Kidney (tissue), 13 donors: ENCODE measurements at regions not wholly inside any gene's neighbourhood (a gene's known extent, or its start where the extent isn't known, plus 50 kb on each side); places are given as distances from the start of the nearest gene placed in this dataset.

Source experiments
- DNase-seq, 5 donors: peaks; one replicate each; pipeline ENCODE4 v3.0.0-alpha.2; 2013 to 2020
- FAIRE-seq: peaks from 2 replicates; lab custom pipeline; 2012; peaks lifted over from hg19 to GRCh38; lab: Jason Lieb, UNC
- H3K27ac ChIP-seq, 2 donors: one replicate each; pipeline ENCODE4 v1.7.0; 2013; ENCODE audit warnings: low read depth in 2 of 2, low read length in 2 of 2, inconsistent platforms in 1 of 2
- H3K27me3 ChIP-seq: one replicate; pipeline ENCODE4 v1.7.1; 2013; ENCODE audit warnings: low read length, inconsistent platforms; ENCODE audit not compliant: control insufficient read depth, insufficient read depth
- H3K36me3 ChIP-seq, 3 donors: one replicate each; pipeline versions ENCODE4 v1.7.0 to v1.7.1; 2013; ENCODE audit warnings: low read length in 3 of 3, control low read depth in 1 of 3, inconsistent platforms in 1 of 3; ENCODE audit not compliant: insufficient read depth in 3 of 3, control insufficient read depth in 2 of 3
- H3K4me1 ChIP-seq, 3 donors: one replicate each; pipeline versions ENCODE4 v1.7.0 to v1.7.1; 2013; ENCODE audit warnings: low read length in 3 of 3, inconsistent platforms in 1 of 3, low read depth in 1 of 3; ENCODE audit not compliant: control insufficient read depth in 2 of 3, insufficient read depth in 2 of 3
- H3K4me3 ChIP-seq, 3 donors: one replicate each; pipeline versions ENCODE4 v1.7.0 to v1.8.1; 2013; ENCODE audit warnings: low read length in 3 of 3, control low read depth in 1 of 3, inconsistent platforms in 1 of 3
- H3K9ac ChIP-seq, 3 donors: one replicate each; pipeline versions ENCODE4 v1.7.0 to v1.7.1; 2013; ENCODE audit warnings: low read length in 3 of 3, control low read depth in 1 of 3, inconsistent platforms in 1 of 3
- H3K9me3 ChIP-seq, 3 donors: one replicate each; pipeline versions ENCODE4 v1.7.0 to v1.7.1; 2013; ENCODE audit warnings: low read length in 3 of 3, control low read depth in 1 of 3, inconsistent platforms in 1 of 3; ENCODE audit not compliant: control insufficient read depth in 2 of 3, insufficient read depth in 1 of 3
- intact Hi-C: fragments of 100-400 bp; cut with DNase I; formaldehyde crosslinking; loops from one replicate; pipeline ENCODE4 v1.11.1; 2022
- TF ChIP-seq, protein P1 (sequence below): IDR thresholded peaks from 3 replicates; pipeline ENCODE4 v1.5.1; 2012; ENCODE audit warnings: mild to moderate bottlenecking, moderate library complexity, borderline replicate concordance; ENCODE audit not compliant: insufficient read depth; ENCODE audit errors: extremely low read depth
- donor health status: control.
- donor health status: control.
- donor health status: control.
- donor health status: control.
- donor health status: control.
- donor health status: DM: yes; HTN: yes; CAD: no.
- donor health status: Normal renal cell carcinoma (clear cell type).

- DNase-seq = no peak
- intact Hi-C loops = no loop called here
- no peak for FAIRE-seq
- Histone ChIP-seq H3K4me1 (no peaks in the 10 kb centered on the region), H3K4me3 (no peak overlapping the region), H3K27me3 (no peaks in the 10 kb centered on the region), H3K9ac (no peak overlapping the region), H3K36me3 (no peaks in the 10 kb centered on the region), H3K27ac (no peak overlapping the region), H3K9me3 (no peaks in the 10 kb centered on the region)
- TF ChIP-seq, protein P1, sequence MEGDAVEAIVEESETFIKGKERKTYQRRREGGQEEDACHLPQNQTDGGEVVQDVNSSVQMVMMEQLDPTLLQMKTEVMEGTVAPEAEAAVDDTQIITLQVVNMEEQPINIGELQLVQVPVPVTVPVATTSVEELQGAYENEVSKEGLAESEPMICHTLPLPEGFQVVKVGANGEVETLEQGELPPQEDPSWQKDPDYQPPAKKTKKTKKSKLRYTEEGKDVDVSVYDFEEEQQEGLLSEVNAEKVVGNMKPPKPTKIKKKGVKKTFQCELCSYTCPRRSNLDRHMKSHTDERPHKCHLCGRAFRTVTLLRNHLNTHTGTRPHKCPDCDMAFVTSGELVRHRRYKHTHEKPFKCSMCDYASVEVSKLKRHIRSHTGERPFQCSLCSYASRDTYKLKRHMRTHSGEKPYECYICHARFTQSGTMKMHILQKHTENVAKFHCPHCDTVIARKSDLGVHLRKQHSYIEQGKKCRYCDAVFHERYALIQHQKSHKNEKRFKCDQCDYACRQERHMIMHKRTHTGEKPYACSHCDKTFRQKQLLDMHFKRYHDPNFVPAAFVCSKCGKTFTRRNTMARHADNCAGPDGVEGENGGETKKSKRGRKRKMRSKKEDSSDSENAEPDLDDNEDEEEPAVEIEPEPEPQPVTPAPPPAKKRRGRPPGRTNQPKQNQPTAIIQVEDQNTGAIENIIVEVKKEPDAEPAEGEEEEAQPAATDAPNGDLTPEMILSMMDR = no peak
These were observed 1194.9 kb downstream of the BRD1 start for GRCh38 chr22:48632646-48633246.

GRCh38 chr22:48631288-48631863 lies 1196.3 kb downstream of the BRD1 start:
- FAIRE-seq (no peak), DNase-seq (no peak)
- Histone ChIP-seq H3K36me3 (no peaks in the 10 kb centered on the region), H3K27me3 (no peaks in the 10 kb centered on the region), H3K9me3 (no peaks in the 10 kb centered on the region), H3K9ac (no peak overlapping the region), H3K4me1 (no peaks in the 10 kb centered on the region), H3K4me3 (no peak overlapping the region), H3K27ac (no peak overlapping the region)
- intact Hi-C loops = no loop called here
- TF ChIP-seq, protein P1 = no peak

- Histone ChIP-seq H3K9ac (no peak overlapping the region), H3K4me1 (no peaks in the 10 kb centered on the region), H3K27ac (no peak overlapping the region), H3K36me3 (no peaks in the 10 kb centered on the region), H3K4me3 (no peak overlapping the region), H3K27me3 (no peaks in the 10 kb centered on the region), H3K9me3 (no peaks in the 10 kb centered on the region)
- TF ChIP-seq, protein P1 = no peak
- no peak for FAIRE-seq
- intact Hi-C loops = no loop called here
- no peak for DNase-seq
These were observed 1196.8 kb downstream of the BRD1 start for GRCh38 chr22:48630848-48631247.

DNA sequence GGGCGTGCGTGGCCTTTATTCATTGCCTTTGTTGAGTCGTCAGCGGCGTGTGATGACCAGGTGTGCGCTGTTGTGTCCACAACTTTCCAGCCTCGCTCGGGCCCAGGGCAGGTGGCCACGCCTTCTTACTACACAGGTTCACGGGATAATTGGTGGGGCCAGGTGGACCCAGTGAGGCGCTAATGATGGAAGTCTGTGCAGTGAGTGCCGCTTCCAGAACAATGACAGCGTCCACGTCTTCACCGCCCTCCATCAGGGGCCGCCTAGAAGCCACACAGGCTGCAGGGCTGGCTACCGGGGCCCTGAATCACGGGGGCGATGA lies 1197.3 kb downstream of the BRD1 start:
- no peak for FAIRE-seq
- no peak overlapping the region for H3K4me3 ChIP-seq
- DNase-seq = peak in 3 of 5 donors; percentile 22 to 33 (median 24)
- H3K9ac ChIP-seq = no peak overlapping the region
- intact Hi-C loops = no loop called here
- H3K4me1 ChIP-seq = no peaks in the 10 kb centered on the region
- no peaks in the 10 kb centered on the region for H3K36me3 ChIP-seq
- TF ChIP-seq, protein P1 = no peak
- no peaks in the 10 kb centered on the region for H3K27me3 ChIP-seq
- no peak overlapping the region for H3K27ac ChIP-seq
- no peaks in the 10 kb centered on the region for H3K9me3 ChIP-seq
